ENCODE measurements at regions not wholly inside any gene's neighbourhood (a gene's known extent, or its start where the extent isn't known, plus 50 kb on each side); places are given as distances from the start of the nearest gene placed in this dataset.

DNA sequence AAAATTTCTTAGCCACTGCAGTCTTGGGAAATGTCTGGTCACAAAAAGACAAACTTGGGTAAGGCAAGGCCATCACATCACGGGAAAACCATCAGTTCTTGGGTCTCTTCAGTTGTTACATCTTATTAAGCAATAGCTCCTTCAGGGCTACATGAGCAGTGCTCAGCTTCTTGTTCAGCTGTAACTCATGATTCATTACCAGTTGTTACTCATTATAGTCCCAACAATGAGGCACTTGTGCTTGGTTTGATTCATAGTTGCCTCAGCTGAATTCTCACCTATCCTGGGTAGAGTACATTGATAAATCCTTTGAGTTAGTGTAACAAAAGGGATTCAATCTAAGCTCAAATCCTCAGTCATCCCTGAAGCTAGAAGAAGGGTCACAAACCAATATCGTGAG, 102.4 kb upstream of the DCC start:
- TF ChIP-seq, protein P1, sequence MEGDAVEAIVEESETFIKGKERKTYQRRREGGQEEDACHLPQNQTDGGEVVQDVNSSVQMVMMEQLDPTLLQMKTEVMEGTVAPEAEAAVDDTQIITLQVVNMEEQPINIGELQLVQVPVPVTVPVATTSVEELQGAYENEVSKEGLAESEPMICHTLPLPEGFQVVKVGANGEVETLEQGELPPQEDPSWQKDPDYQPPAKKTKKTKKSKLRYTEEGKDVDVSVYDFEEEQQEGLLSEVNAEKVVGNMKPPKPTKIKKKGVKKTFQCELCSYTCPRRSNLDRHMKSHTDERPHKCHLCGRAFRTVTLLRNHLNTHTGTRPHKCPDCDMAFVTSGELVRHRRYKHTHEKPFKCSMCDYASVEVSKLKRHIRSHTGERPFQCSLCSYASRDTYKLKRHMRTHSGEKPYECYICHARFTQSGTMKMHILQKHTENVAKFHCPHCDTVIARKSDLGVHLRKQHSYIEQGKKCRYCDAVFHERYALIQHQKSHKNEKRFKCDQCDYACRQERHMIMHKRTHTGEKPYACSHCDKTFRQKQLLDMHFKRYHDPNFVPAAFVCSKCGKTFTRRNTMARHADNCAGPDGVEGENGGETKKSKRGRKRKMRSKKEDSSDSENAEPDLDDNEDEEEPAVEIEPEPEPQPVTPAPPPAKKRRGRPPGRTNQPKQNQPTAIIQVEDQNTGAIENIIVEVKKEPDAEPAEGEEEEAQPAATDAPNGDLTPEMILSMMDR (IDR thresholded peaks at IDR 0.05): no peak
- no peak for TF ChIP-seq ZFX (IDR thresholded peaks at IDR 0.05; ENCODE audit: borderline replicate concordance)

Measured in 22Rv1 (cell line).